ENCODE measurements at regions not wholly inside any gene's neighbourhood (a gene's known extent, or its start where the extent isn't known, plus 50 kb on each side); places are given as distances from the start of the nearest gene placed in this dataset.
"Not testable (repeated sequence)": the region's sequence is repeated elsewhere in the genome, so short reads cannot be mapped to it uniquely, and the experiment has no call there.

DNA sequence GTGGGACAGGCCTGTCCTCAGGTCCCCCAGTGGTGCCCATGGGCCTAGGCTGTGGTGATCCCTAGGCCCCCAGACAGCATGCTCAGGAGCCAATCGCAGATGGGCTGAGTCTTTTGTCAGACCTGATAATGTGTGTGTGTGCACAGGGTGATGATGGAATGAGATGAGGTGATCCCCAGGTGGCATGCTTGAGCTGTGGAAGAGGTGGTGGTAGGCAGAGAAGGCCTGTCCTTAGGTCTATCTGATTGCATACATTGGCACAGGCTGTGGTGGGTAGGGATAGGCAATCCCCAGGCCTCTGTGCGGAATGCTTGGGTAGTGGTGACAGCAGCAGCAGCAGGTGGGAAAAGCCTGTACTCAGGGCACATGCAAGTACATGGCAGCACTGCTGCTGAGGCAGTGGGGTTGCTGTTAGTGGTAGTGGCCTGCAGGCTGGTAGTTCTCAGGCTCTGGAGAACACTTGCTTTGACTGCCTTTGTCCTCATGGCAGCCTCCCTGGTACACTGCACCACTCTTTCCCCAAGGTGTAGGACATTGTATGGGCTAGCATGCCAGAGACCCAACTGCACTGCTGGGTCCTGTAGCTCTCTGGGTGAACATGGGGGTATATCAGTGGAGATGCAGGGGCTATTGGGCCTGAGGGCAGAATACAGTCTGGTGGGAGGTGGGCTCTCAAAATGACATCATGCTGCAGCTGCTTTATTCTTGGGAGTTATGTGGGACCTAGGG, 260.9 kb upstream of the PLPP4 start:
- Histone ChIP-seq H3K9me3 (ENCODE audit: insufficient read depth, low read length) (peaks cover 21% of the 10 kb centered on the region; the same call in 1 of the 2 replicates), H3K9ac (ENCODE audit: insufficient read length, low read depth) (no peak overlapping the region), H3K4me3 (ENCODE audit: insufficient read length, low read depth) (no peak overlapping the region), H3K4me1 (ENCODE audit: insufficient read depth, insufficient read length) (no peaks in the 10 kb centered on the region), H3K27me3 (ENCODE audit: insufficient read depth, insufficient read length) (no peaks in the 10 kb centered on the region), H3K36me3 (ENCODE audit: insufficient read depth, insufficient read length, low read length) (no peaks in the 10 kb centered on the region)
- TF ChIP-seq SUZ12 (IDR thresholded peaks at IDR 0.05; ENCODE audit: extremely low read depth, insufficient read depth, insufficient read length) (no peak), YY1 (IDR thresholded peaks at IDR 0.05; ENCODE audit: insufficient read depth, insufficient read length) (no peak), ZNF274 (IDR thresholded peaks at IDR 0.05; ENCODE audit: low read depth, low read length) (no peak)
- no peak for DNase-seq (ENCODE audit: low read depth, low spot score)

DNA sequence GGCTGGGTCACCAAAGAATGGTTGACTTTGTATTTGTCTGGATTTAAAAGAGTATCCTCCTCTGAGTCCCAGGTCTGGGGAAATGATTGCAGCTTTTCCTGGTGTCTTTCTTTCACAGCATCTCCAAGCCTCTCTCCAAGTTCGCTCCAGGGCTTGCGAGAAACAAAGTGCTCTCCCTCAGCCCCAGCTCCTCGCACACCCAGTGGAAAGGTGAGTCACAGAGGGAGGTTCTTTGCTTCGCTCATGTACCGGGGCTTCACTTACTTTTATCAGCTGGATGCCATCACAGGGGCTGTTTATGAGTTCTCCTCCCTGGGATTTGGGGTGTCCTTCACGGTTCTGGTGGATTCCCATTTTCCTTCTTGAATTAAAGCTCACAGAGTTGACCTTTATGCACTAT, 252.2 kb upstream of the PLPP4 start:
- Histone ChIP-seq H3K9ac (ENCODE audit: insufficient read length, low read depth) (no peak overlapping the region), H3K4me3 (ENCODE audit: insufficient read length, low read depth) (no peak overlapping the region), H3K9me3 (ENCODE audit: insufficient read depth, low read length) (no peaks in the 10 kb centered on the region), H3K36me3 (ENCODE audit: insufficient read depth, insufficient read length, low read length) (no peaks in the 10 kb centered on the region), H3K27me3 (ENCODE audit: insufficient read depth, insufficient read length) (no peaks in the 10 kb centered on the region), H3K4me1 (ENCODE audit: insufficient read depth, insufficient read length) (no peaks in the 10 kb centered on the region)
- TF ChIP-seq ZNF274 (IDR thresholded peaks at IDR 0.05; ENCODE audit: low read depth, low read length) (no peak), YY1 (IDR thresholded peaks at IDR 0.05; ENCODE audit: insufficient read depth, insufficient read length) (no peak), SUZ12 (IDR thresholded peaks at IDR 0.05; ENCODE audit: extremely low read depth, insufficient read depth, insufficient read length) (no peak)
- DNase-seq (ENCODE audit: low read depth, low spot score), result no peak

DNA sequence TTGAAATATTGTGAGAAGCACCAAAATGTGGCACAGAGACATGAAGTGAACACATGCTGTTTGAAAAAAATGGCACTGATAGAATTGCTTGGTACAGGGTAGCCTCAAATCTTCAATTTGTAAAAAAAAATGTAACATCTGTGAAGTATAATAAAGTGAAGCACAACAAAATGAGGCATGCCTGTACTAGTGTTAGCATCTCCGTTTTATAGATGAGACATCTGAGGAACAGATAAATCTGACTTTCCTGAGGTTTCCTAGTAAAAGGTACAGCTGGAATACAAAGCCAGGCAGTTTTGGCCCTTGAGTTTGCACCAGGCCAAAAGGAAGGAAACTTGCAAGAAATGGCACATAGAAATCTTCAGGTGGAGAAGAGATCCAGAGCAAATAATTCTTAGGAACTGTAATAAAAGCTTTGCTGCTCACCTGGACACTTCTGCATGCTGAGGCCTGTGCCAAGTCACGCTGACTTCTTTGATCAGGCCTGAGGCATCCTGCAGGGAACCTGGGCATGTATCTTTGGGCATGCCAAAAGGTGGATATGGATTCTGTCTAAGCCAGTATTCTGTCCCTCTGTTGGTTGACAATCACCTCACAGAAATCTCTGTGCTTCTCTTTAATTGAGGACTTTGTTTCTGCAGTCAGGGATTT, 251.5 kb upstream of the PLPP4 start:
- no peak overlapping the region for H3K9ac ChIP-seq (ENCODE audit: insufficient read length, low read depth)
- H3K4me3 ChIP-seq (ENCODE audit: insufficient read length, low read depth), result no peak overlapping the region
- DNase-seq (ENCODE audit: low read depth, low spot score), result no peak
- H3K36me3 ChIP-seq (ENCODE audit: insufficient read depth, insufficient read length, low read length), result no peaks in the 10 kb centered on the region
- H3K9me3 ChIP-seq (ENCODE audit: insufficient read depth, low read length), result no peaks in the 10 kb centered on the region
- no peaks in the 10 kb centered on the region for H3K4me1 ChIP-seq (ENCODE audit: insufficient read depth, insufficient read length)
- TF ChIP-seq ZNF274 (IDR thresholded peaks at IDR 0.05; ENCODE audit: low read depth, low read length), result no peak
- no peak for TF ChIP-seq YY1 (IDR thresholded peaks at IDR 0.05; ENCODE audit: insufficient read depth, insufficient read length)
- TF ChIP-seq SUZ12 (IDR thresholded peaks at IDR 0.05; ENCODE audit: extremely low read depth, insufficient read depth, insufficient read length), result no peak
- no peaks in the 10 kb centered on the region for H3K27me3 ChIP-seq (ENCODE audit: insufficient read depth, insufficient read length)

DNA sequence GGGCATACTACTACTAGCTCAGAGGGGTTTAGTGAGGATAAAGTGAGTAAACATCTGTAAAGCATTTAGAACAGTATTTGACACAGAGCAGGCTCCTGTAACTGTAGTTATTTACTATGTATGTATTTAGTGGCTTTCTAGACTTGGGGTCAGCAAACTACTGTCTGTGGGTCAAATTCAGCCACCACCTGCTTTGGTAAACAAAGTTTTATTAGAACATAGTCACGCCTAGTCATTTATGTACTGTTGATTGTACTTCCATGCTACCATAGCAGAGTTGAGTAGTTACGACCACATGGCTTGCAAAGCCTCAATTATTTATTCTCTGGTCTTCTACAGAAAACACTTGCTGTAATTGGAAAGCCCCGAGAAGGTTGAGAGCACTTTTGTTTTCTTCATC, 248.5 kb upstream of the PLPP4 start:
- Histone ChIP-seq H3K4me3 (ENCODE audit: insufficient read length, low read depth) (no peak overlapping the region), H3K9me3 (ENCODE audit: insufficient read depth, low read length) (peaks cover 6% of the 10 kb centered on the region; the same call in 1 of the 2 replicates), H3K9ac (ENCODE audit: insufficient read length, low read depth) (no peak overlapping the region), H3K27me3 (ENCODE audit: insufficient read depth, insufficient read length) (no peaks in the 10 kb centered on the region), H3K36me3 (ENCODE audit: insufficient read depth, insufficient read length, low read length) (no peaks in the 10 kb centered on the region), H3K4me1 (ENCODE audit: insufficient read depth, insufficient read length) (no peaks in the 10 kb centered on the region)
- TF ChIP-seq ZNF274 (IDR thresholded peaks at IDR 0.05; ENCODE audit: low read depth, low read length), result no peak
- TF ChIP-seq SUZ12 (IDR thresholded peaks at IDR 0.05; ENCODE audit: extremely low read depth, insufficient read depth, insufficient read length), result no peak
- no peak for TF ChIP-seq YY1 (IDR thresholded peaks at IDR 0.05; ENCODE audit: insufficient read depth, insufficient read length)
- no peak for DNase-seq (ENCODE audit: low read depth, low spot score)

DNA sequence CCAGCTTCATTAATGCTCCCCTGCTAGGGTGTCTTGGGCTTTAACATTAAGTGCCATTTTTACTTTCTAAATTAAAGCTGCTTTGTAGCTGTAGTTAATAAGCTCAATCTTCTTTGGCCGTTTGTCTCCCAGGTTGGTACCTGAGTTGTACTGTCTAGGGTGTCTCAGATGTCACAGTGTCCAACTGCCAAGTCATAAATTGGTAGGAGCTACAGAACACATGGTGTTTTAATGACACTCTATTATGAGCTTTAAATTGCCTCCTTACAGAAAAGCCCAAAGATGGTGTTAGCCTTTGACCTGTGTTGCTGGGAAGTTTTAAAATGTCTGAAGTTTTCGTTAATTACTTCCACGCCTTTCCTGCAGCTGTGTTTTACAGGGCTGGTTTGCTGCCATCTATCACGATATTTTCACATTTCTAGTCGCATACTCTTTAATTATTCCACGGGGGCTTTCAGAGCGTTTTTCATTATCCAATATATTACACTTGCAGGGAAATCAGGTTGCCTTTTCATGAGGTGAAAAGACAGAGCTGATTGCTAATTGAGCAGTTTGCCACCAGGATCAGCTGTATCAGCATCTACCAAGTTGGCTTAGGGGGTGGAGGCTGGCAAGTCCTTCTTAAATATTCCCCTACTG, 247.8 kb upstream of the PLPP4 start:
- Histone ChIP-seq H3K4me1 (ENCODE audit: insufficient read depth, insufficient read length) (no peaks in the 10 kb centered on the region), H3K9me3 (ENCODE audit: insufficient read depth, low read length) (peaks cover 6% of the 10 kb centered on the region; the same call in 1 of the 2 replicates), H3K9ac (ENCODE audit: insufficient read length, low read depth) (no peak overlapping the region), H3K4me3 (ENCODE audit: insufficient read length, low read depth) (no peak overlapping the region), H3K27me3 (ENCODE audit: insufficient read depth, insufficient read length) (no peaks in the 10 kb centered on the region), H3K36me3 (ENCODE audit: insufficient read depth, insufficient read length, low read length) (no peaks in the 10 kb centered on the region)
- no peak for TF ChIP-seq ZNF274 (IDR thresholded peaks at IDR 0.05; ENCODE audit: low read depth, low read length)
- no peak for TF ChIP-seq YY1 (IDR thresholded peaks at IDR 0.05; ENCODE audit: insufficient read depth, insufficient read length)
- no peak for TF ChIP-seq SUZ12 (IDR thresholded peaks at IDR 0.05; ENCODE audit: extremely low read depth, insufficient read depth, insufficient read length)
- no peak for DNase-seq (ENCODE audit: low read depth, low spot score)

DNA sequence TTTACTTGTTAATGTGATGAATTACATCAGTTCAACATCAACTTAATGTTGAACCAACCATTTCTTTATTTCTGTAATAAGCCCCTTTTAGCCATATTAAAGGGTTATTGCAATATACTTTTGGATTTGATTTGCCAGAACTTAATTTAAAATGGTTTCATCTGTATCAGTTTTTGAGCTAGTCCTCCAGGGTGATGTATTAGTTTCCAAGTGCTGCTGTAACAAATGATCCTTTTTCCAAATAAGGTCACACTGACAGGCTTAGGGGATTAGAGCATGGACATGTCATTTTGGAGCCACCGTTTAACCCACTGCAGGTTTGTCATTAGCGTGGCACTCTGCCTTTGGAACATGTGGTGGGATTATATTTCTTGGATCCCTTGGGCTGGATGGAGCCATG, 244.8 kb upstream of the PLPP4 start:
- no peak for DNase-seq (ENCODE audit: low read depth, low spot score)
- no peak overlapping the region for H3K4me3 ChIP-seq (ENCODE audit: insufficient read length, low read depth)
- H3K27me3 ChIP-seq (ENCODE audit: insufficient read depth, insufficient read length), result no peaks in the 10 kb centered on the region
- no peak overlapping the region for H3K9ac ChIP-seq (ENCODE audit: insufficient read length, low read depth)
- H3K36me3 ChIP-seq (ENCODE audit: insufficient read depth, insufficient read length, low read length), result no peaks in the 10 kb centered on the region
- no peak for TF ChIP-seq YY1 (IDR thresholded peaks at IDR 0.05; ENCODE audit: insufficient read depth, insufficient read length)
- TF ChIP-seq SUZ12 (IDR thresholded peaks at IDR 0.05; ENCODE audit: extremely low read depth, insufficient read depth, insufficient read length), result no peak
- no peak for TF ChIP-seq ZNF274 (IDR thresholded peaks at IDR 0.05; ENCODE audit: low read depth, low read length)
- peaks cover 6% of the 10 kb centered on the region; the same call in 1 of the 2 replicates for H3K9me3 ChIP-seq (ENCODE audit: insufficient read depth, low read length)
- H3K4me1 ChIP-seq (ENCODE audit: insufficient read depth, insufficient read length), result no peaks in the 10 kb centered on the region

DNA sequence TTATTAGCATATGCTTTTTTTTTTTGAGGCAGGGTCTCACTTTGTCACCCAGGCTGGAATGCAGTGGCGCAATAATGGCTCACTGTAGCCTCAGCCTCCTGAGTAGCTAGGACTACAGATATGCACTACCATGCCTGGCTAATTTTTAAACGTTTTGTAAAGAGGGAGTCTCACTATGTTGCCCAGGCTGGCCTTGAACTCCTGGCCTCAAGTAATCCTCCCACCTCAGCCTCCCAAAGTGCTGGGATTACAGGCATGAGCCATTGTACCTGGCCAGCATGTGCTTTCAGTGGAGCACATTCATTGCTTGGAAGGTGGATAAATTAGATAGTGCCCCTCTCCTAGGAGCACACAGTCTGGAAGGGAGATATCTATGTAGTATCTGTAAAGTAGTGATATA, 243.7 kb upstream of the PLPP4 start:
- not testable (repeated sequence) for H3K9ac ChIP-seq (ENCODE audit: insufficient read length, low read depth)

More for the DNA sequence above, 243.7 kb upstream of the PLPP4 start:
- H3K9me3 ChIP-seq (ENCODE audit: insufficient read depth, low read length); H3K36me3 ChIP-seq (ENCODE audit: insufficient read depth, insufficient read length, low read length); DNase-seq (ENCODE audit: low read depth, low spot score); H3K27me3 ChIP-seq (ENCODE audit: insufficient read depth, insufficient read length); H3K4me3 ChIP-seq (ENCODE audit: insufficient read length, low read depth); H3K4me1 ChIP-seq (ENCODE audit: insufficient read depth, insufficient read length): not testable (repeated sequence)
